Subcutaneous abdominal adipose tissue (tissue), 5 donors: ENCODE measurements at regions not wholly inside any gene's neighbourhood (a gene's known extent, or its start where the extent isn't known, plus 50 kb on each side); places are given as distances from the start of the nearest gene placed in this dataset.

Experiments used
- H3K27ac ChIP-seq: one replicate; pipeline ENCODE4 v1.7.0; 2013; ENCODE audit warnings: low read depth, mild to moderate bottlenecking, inconsistent platforms, low read length, moderate library complexity
- H3K27me3 ChIP-seq, 5 donors: one replicate each; pipeline ENCODE4 v1.7.0; 2013; ENCODE audit warnings: low read length in 5 of 5, inconsistent platforms in 1 of 5; ENCODE audit not compliant: control insufficient read depth in 5 of 5, insufficient read depth in 4 of 5
- H3K36me3 ChIP-seq, 5 donors: one replicate each; pipeline ENCODE4 v1.7.0; 2013; ENCODE audit warnings: low read length in 5 of 5; ENCODE audit not compliant: control insufficient read depth in 5 of 5, insufficient read depth in 5 of 5
- H3K4me1 ChIP-seq, 5 donors: one replicate each; pipeline ENCODE4 v1.7.0; 2013; ENCODE audit warnings: low read length in 5 of 5, mild to moderate bottlenecking in 3 of 5, moderate library complexity in 1 of 5; ENCODE audit not compliant: control insufficient read depth in 5 of 5, insufficient read depth in 5 of 5
- H3K4me3 ChIP-seq, 5 donors: one replicate each; pipeline ENCODE4 v1.7.0; 2013; ENCODE audit warnings: low read length in 5 of 5, low read depth in 1 of 5
- H3K9ac ChIP-seq, 5 donors: one replicate each; pipeline ENCODE4 v1.7.0; 2013; ENCODE audit warnings: low read length in 5 of 5, mild to moderate bottlenecking in 4 of 5, moderate library complexity in 3 of 5
- H3K9me3 ChIP-seq, 5 donors: one replicate each; pipeline ENCODE4 v1.7.0; 2013; ENCODE audit warnings: low read length in 5 of 5; ENCODE audit not compliant: control insufficient read depth in 5 of 5
- donor health status: healthy.
- donor health status: healthy.
- donor health status: healthy.
- donor health status: healthy.
- donor health status: healthy.

- Histone ChIP-seq H3K27me3 (peaks cover 0 to 26% (median 22%) of the 10 kb centered on the region in 5 donors), H3K4me1 (peaks cover 0 to 8% (median 0%) of the 10 kb centered on the region in 5 donors), H3K9ac (no peak overlapping the region), H3K36me3 (no peaks in the 10 kb centered on the region), H3K9me3 (no peaks in the 10 kb centered on the region), H3K27ac (no peak overlapping the region), H3K4me3 (no peak overlapping the region)
Measured at GRCh38 chr11:119789766-119790407, 60.9 kb upstream of the NECTIN1 start.

GRCh38 chr11:119788911-119789560 lies 60.0 kb upstream of the NECTIN1 start:
- no peak overlapping the region for H3K4me3 ChIP-seq
- peaks cover 0 to 26% (median 21%) of the 10 kb centered on the region in 5 donors for H3K27me3 ChIP-seq
- H3K36me3 ChIP-seq: no peaks in the 10 kb centered on the region
- peaks cover 0 to 6% (median under 1%) of the 10 kb centered on the region in 5 donors for H3K9me3 ChIP-seq
- H3K4me1 ChIP-seq: peaks cover 0 to 5% (median 0%) of the 10 kb centered on the region in 5 donors
- H3K27ac ChIP-seq: no peak overlapping the region
- no peak overlapping the region for H3K9ac ChIP-seq

- no peaks in the 10 kb centered on the region for H3K36me3 ChIP-seq
- H3K4me3 ChIP-seq: no peak overlapping the region
- H3K4me1 ChIP-seq: peaks cover 0 to 5% (median 0%) of the 10 kb centered on the region in 5 donors
- peaks cover 0 to 13% (median 8%) of the 10 kb centered on the region in 5 donors for H3K9me3 ChIP-seq
- H3K27me3 ChIP-seq: peaks cover 0 to 22% (median 15%) of the 10 kb centered on the region in 5 donors
- no peak overlapping the region for H3K27ac ChIP-seq
- no peak overlapping the region for H3K9ac ChIP-seq
Measured at GRCh38 chr11:119788096-119788883, 59.3 kb upstream of the NECTIN1 start.

- Histone ChIP-seq H3K27me3 (peaks cover 0 to 28% (median 26%) of the 10 kb centered on the region in 5 donors), H3K36me3 (no peaks in the 10 kb centered on the region), H3K4me3 (no peak overlapping the region), H3K9ac (no peak overlapping the region), H3K27ac (no peak overlapping the region), H3K4me1 (peaks cover 0 to 5% (median 0%) of the 10 kb centered on the region in 5 donors), H3K9me3 (peaks cover 0 to 13% (median 8%) of the 10 kb centered on the region in 5 donors)
Measured at GRCh38 chr11:119787074-119787461, 58.1 kb upstream of the NECTIN1 start.

- no peak overlapping the region for H3K27ac ChIP-seq
- no peaks in the 10 kb centered on the region for H3K36me3 ChIP-seq
- peaks cover 0 to 29% (median 26%) of the 10 kb centered on the region in 5 donors for H3K27me3 ChIP-seq
- peaks cover 0 to 13% (median 8%) of the 10 kb centered on the region in 5 donors for H3K9me3 ChIP-seq
- H3K9ac ChIP-seq: no peak overlapping the region
- H3K4me1 ChIP-seq: peaks cover 0 to 3% (median 0%) of the 10 kb centered on the region in 5 donors
- no peak overlapping the region for H3K4me3 ChIP-seq
Measured at GRCh38 chr11:119786431-119787073, 57.6 kb upstream of the NECTIN1 start.

GRCh38 chr11:119785131-119785530 lies 56.1 kb upstream of the NECTIN1 start:
- peaks cover 0 to 27% (median 22%) of the 10 kb centered on the region in 5 donors for H3K27me3 ChIP-seq
- no peak overlapping the region for H3K9ac ChIP-seq
- H3K4me3 ChIP-seq: no peak overlapping the region
- no peak overlapping the region for H3K27ac ChIP-seq
- H3K4me1 ChIP-seq: no peaks in the 10 kb centered on the region
- no peaks in the 10 kb centered on the region for H3K36me3 ChIP-seq
- H3K9me3 ChIP-seq: peaks cover 0 to 13% (median 8%) of the 10 kb centered on the region in 5 donors

- peaks cover 0 to 13% (median 8%) of the 10 kb centered on the region in 5 donors for H3K9me3 ChIP-seq
- H3K36me3 ChIP-seq: no peaks in the 10 kb centered on the region
- H3K9ac ChIP-seq: no peak overlapping the region
- H3K27me3 ChIP-seq: peaks cover 0 to 26% (median 22%) of the 10 kb centered on the region in 5 donors
- no peak overlapping the region for H3K4me3 ChIP-seq
- H3K27ac ChIP-seq: no peak overlapping the region
- H3K4me1 ChIP-seq: no peaks in the 10 kb centered on the region
Measured at GRCh38 chr11:119784421-119784820, 55.4 kb upstream of the NECTIN1 start.

- Histone ChIP-seq H3K27ac (no peak overlapping the region), H3K9ac (no peak overlapping the region), H3K36me3 (no peaks in the 10 kb centered on the region)
Measured at GRCh38 chr11:119783466-119784400, 54.7 kb upstream of the NECTIN1 start.

GRCh38 chr11:119782739-119783072 lies 53.7 kb upstream of the NECTIN1 start:
- Histone ChIP-seq H3K36me3 (no peaks in the 10 kb centered on the region), H3K4me3 (no peak overlapping the region), H3K27ac (no peak overlapping the region), H3K9me3 (peaks cover 0 to 13% (median 8%) of the 10 kb centered on the region in 5 donors), H3K4me1 (no peaks in the 10 kb centered on the region), H3K9ac (no peak overlapping the region), H3K27me3 (peaks cover 0 to 27% (median 19%) of the 10 kb centered on the region in 5 donors)

More at GRCh38 chr11:119783466-119784400, 54.7 kb upstream of the NECTIN1 start:
- Histone ChIP-seq H3K27me3 (peaks cover 0 to 27% (median 23%) of the 10 kb centered on the region in 5 donors), H3K4me3 (no peak overlapping the region), H3K4me1 (no peaks in the 10 kb centered on the region), H3K9me3 (peaks cover 0 to 13% (median 8%) of the 10 kb centered on the region in 5 donors)
